ENCODE measurements at regions not wholly inside any gene's neighbourhood (a gene's known extent, or its start where the extent isn't known, plus 50 kb on each side); places are given as distances from the start of the nearest gene placed in this dataset.

GRCh38 chr10:110421512-110422138 lies 76.1 kb upstream of the DUSP5 start:
- Histone ChIP-seq H2AFZ (replicated peaks) (no peak overlapping the region), H3K79me2 (ENCODE audit: low read depth) (no peaks in the 10 kb centered on the region), H3K9ac (no peak overlapping the region), H3K4me1 (peaks cover 7% of the 10 kb centered on the region), H3K9me3 (ENCODE audit: low read depth) (no peaks in the 10 kb centered on the region), H3K4me2 (no peak overlapping the region), H4K20me1 (ENCODE audit: low read depth) (no peaks in the 10 kb centered on the region), H3K36me3 (no peaks in the 10 kb centered on the region), H3F3A (ENCODE audit: low read depth) (peaks cover 7% of the 10 kb centered on the region), H3K4me3 (no peak overlapping the region), H3K27ac (no peak overlapping the region), H3K27me3 (no peaks in the 10 kb centered on the region)
- DNase-seq (ENCODE audit: low spot score): no peak
- Mint-ChIP-seq H3K9me3 (no peaks in the 10 kb centered on the region), H3K36me3 (no peaks in the 10 kb centered on the region), H3K27ac (no peak overlapping the region), H3K4me1 (peaks cover 7% of the 10 kb centered on the region), H3K4me3 (no peak overlapping the region), H3K27me3 (ENCODE audit: insufficient read depth, low read depth) (peaks cover 4% of the 10 kb centered on the region)
- TF ChIP-seq CTCF (IDR thresholded peaks at IDR 0.05) (no peak), EZH2 (IDR thresholded peaks at IDR 0.05) (no peak)

- Histone ChIP-seq H3K27ac (no peak overlapping the region), H3K4me3 (no peak overlapping the region), H3K9me3 (ENCODE audit: low read depth) (no peaks in the 10 kb centered on the region), H4K20me1 (ENCODE audit: low read depth) (no peaks in the 10 kb centered on the region), H3F3A (ENCODE audit: low read depth) (peaks cover 7% of the 10 kb centered on the region), H3K4me2 (no peak overlapping the region), H3K4me1 (peaks cover 7% of the 10 kb centered on the region), H3K9ac (no peak overlapping the region), H3K27me3 (no peaks in the 10 kb centered on the region), H3K36me3 (no peaks in the 10 kb centered on the region), H3K79me2 (ENCODE audit: low read depth) (no peaks in the 10 kb centered on the region), H2AFZ (replicated peaks) (no peak overlapping the region)
- TF ChIP-seq CTCF (IDR thresholded peaks at IDR 0.05): no peak
- TF ChIP-seq EZH2phosphoT487 (IDR thresholded peaks at IDR 0.05): no peak
- no peak for TF ChIP-seq EZH2 (IDR thresholded peaks at IDR 0.05)
- DNase-seq (ENCODE audit: low spot score): no peak
- peaks cover 4% of the 10 kb centered on the region for H3K27me3 Mint-ChIP-seq (ENCODE audit: insufficient read depth, low read depth)
- H3K9me3 Mint-ChIP-seq: no peaks in the 10 kb centered on the region
- no peak overlapping the region for H3K27ac Mint-ChIP-seq
- H3K4me1 Mint-ChIP-seq: peaks cover 12% of the 10 kb centered on the region
- H3K4me3 Mint-ChIP-seq: no peak overlapping the region
- H3K36me3 Mint-ChIP-seq: no peaks in the 10 kb centered on the region
Measured at GRCh38 chr10:110422548-110422947, 75.2 kb upstream of the DUSP5 start.

GRCh38 chr10:110423650-110424049 lies 74.1 kb upstream of the DUSP5 start:
- peaks cover 7% of the 10 kb centered on the region for H3F3A ChIP-seq (ENCODE audit: low read depth)
- no peak overlapping the region for H3K27ac ChIP-seq
- H3K9me3 ChIP-seq (ENCODE audit: low read depth): no peaks in the 10 kb centered on the region
- no peaks in the 10 kb centered on the region for H3K79me2 ChIP-seq (ENCODE audit: low read depth)
- H3K27me3 Mint-ChIP-seq (ENCODE audit: insufficient read depth, low read depth): peaks cover 6% of the 10 kb centered on the region
- no peak overlapping the region for H3K4me2 ChIP-seq
- DNase-seq (ENCODE audit: low spot score): no peak
- peaks cover 12% of the 10 kb centered on the region for H3K4me1 Mint-ChIP-seq
- no peak overlapping the region for H3K27ac Mint-ChIP-seq
- no peak overlapping the region for H3K4me3 Mint-ChIP-seq
- H3K4me3 ChIP-seq: no peak overlapping the region
- no peak overlapping the region for H2AFZ ChIP-seq (replicated peaks)
- peaks cover 7% of the 10 kb centered on the region for H3K4me1 ChIP-seq
- H3K36me3 ChIP-seq: no peaks in the 10 kb centered on the region
- H3K9me3 Mint-ChIP-seq: no peaks in the 10 kb centered on the region
- no peaks in the 10 kb centered on the region for H3K27me3 ChIP-seq
- TF ChIP-seq EZH2phosphoT487 (IDR thresholded peaks at IDR 0.05) (no peak), CTCF (IDR thresholded peaks at IDR 0.05) (no peak), EZH2 (IDR thresholded peaks at IDR 0.05) (no peak)
- H4K20me1 ChIP-seq (ENCODE audit: low read depth): no peaks in the 10 kb centered on the region
- H3K36me3 Mint-ChIP-seq: no peaks in the 10 kb centered on the region
- H3K9ac ChIP-seq: no peak overlapping the region
